GM23248 (cell line): ENCODE measurements at regions not wholly inside any gene's neighbourhood (a gene's known extent, or its start where the extent isn't known, plus 50 kb on each side); places are given as distances from the start of the nearest gene placed in this dataset.

ENCODE experiments used
- DNase-seq: peaks from one replicate; pipeline ENCODE4 v3.0.0-alpha.2; 2015
- H2AFZ ChIP-seq: fragments of 200-600 bp; sonication (generic); 2 replicates; pipeline ENCODE4 v1.6.1; 2016; ENCODE audit warnings: antibody characterized with exemption
- H3F3A ChIP-seq: fragments of 200-600 bp; sonication (generic); 2 replicates; pipeline ENCODE4 v1.6.1; 2016; ENCODE audit warnings: mild to moderate bottlenecking, antibody characterized with exemption, mixed run types; ENCODE audit not compliant: insufficient read depth
- H3K27ac ChIP-seq: fragments of 200-600 bp; sonication (generic); 2 replicates; pipeline ENCODE4 v1.5.1; 2016; ENCODE audit warnings: mild to moderate bottlenecking
- H3K27me3 ChIP-seq: fragments of 200-600 bp; sonication (generic); replicated peaks from 2 replicates; pipeline ENCODE4 v1.6.1; 2016; ENCODE audit warnings: mild to moderate bottlenecking; ENCODE audit not compliant: insufficient read depth
- H3K36me3 ChIP-seq: fragments of 200-600 bp; sonication (generic); 2 replicates; pipeline ENCODE4 v1.6.1; 2016; ENCODE audit warnings: low read depth, mild to moderate bottlenecking
- H3K4me1 ChIP-seq: fragments of 200-600 bp; sonication (generic); 2 replicates; pipeline ENCODE4 v1.6.1; 2016; ENCODE audit warnings: mild to moderate bottlenecking; ENCODE audit not compliant: insufficient read depth
- H3K4me2 ChIP-seq: fragments of 200-600 bp; sonication (generic); one replicate; pipeline ENCODE4 v1.6.1; 2016; ENCODE audit warnings: mild to moderate bottlenecking; ENCODE audit not compliant: unreplicated experiment
- H3K4me3 ChIP-seq: fragments of 200-600 bp; sonication (generic); 2 replicates; pipeline ENCODE4 v1.5.1; 2016; ENCODE audit warnings: mild to moderate bottlenecking
- H3K79me2 ChIP-seq: fragments of 200-600 bp; sonication (generic); 2 replicates; pipeline ENCODE4 v1.6.1; 2016; ENCODE audit warnings: mild to moderate bottlenecking; ENCODE audit not compliant: insufficient read depth
- H3K9ac ChIP-seq: fragments of 200-600 bp; sonication (generic); 2 replicates; pipeline ENCODE4 v1.6.1; 2016; ENCODE audit warnings: mild to moderate bottlenecking
- H3K9me2 ChIP-seq: fragments of 200-600 bp; sonication (generic); 2 replicates; pipeline ENCODE4 v1.6.1; 2016; ENCODE audit warnings: mixed run types, mild to moderate bottlenecking, moderate library complexity; ENCODE audit not compliant: insufficient read depth
- H3K9me3 ChIP-seq: fragments of 200-600 bp; sonication (generic); one replicate; pipeline ENCODE4 v1.6.1; 2017; ENCODE audit warnings: low read depth
- H4K20me1 ChIP-seq: fragments of 200-600 bp; sonication (generic); 2 replicates; pipeline ENCODE4 v1.6.0; 2016; ENCODE audit not compliant: insufficient read depth
- EZH2 ChIP-seq: fragments of 200-600 bp; sonication (generic); IDR thresholded peaks from 2 replicates; pipeline ENCODE4 v1.6.1; 2018; ENCODE audit warnings: antibody characterized with exemption, mild to moderate bottlenecking; ENCODE audit not compliant: insufficient read depth, poor library complexity, severe bottlenecking
- EZH2phosphoT487 ChIP-seq: fragments of 200-600 bp; sonication (generic); IDR thresholded peaks from 2 replicates; pipeline ENCODE4 v1.6.1; 2018; ENCODE audit warnings: antibody characterized with exemption, moderate library complexity, mild to moderate bottlenecking, low read depth; ENCODE audit not compliant: insufficient read depth
- WGBS, 2 experiments: methylation state at CpG; one replicate each; pipeline ENCODE4 v1.1.6; 2015 to 2017; ENCODE audit warnings: low lambda C conversion rate in 2 of 2, low coverage in 1 of 2; ENCODE audit errors: missing lambda C conversion rate in 2 of 2; 5-methylcytosine and 5-hydroxymethylcytosine counted together
- in situ Hi-C: fragments of 300-500 bp; cut with MboI; formaldehyde crosslinking; loops from 2 replicates; pipeline ENCODE4 v1.15.0; 2020

- H3K27me3 ChIP-seq = no peaks in the 10 kb centered on the region
- H3K4me3 ChIP-seq = no peak overlapping the region
- H3K27ac ChIP-seq = no peak overlapping the region
- no peaks in the 10 kb centered on the region for H3K9me3 ChIP-seq
- H3K36me3 ChIP-seq = no peaks in the 10 kb centered on the region; the same call in 1 of the 2 replicates
- WGBS, 2 experiments = 90 to 92% methylated on average over 5 of the region's 5 CpGs
- no peaks in the 10 kb centered on the region for H3K9me2 ChIP-seq
- DNase-seq = no peak
- H2AFZ ChIP-seq = no peak overlapping the region
- no peaks in the 10 kb centered on the region for H3K79me2 ChIP-seq
- TF ChIP-seq EZH2 = no peak
- TF ChIP-seq EZH2phosphoT487 = no peak
- no peaks in the 10 kb centered on the region for H4K20me1 ChIP-seq
- H3K4me1 ChIP-seq = no peaks in the 10 kb centered on the region
- H3K9ac ChIP-seq = no peak overlapping the region
- in situ Hi-C loops = no loop called here
- peaks cover 14% of the 10 kb centered on the region; the same call in 1 of the 2 replicates for H3F3A ChIP-seq
- no peak overlapping the region for H3K4me2 ChIP-seq
Measured at GRCh38 chr4:20512985-20513384, 187.3 kb upstream of the PACRGL start.

- 0 out of 2 replicates have a peak overlapping the region, but pooled peaks have one; percentile 6 for H3K27ac ChIP-seq
- 4 to 11% methylated on average over 1 of the region's 1 CpG for WGBS, 2 experiments
- peaks cover 35% of the 10 kb centered on the region for H3F3A ChIP-seq
Measured at GRCh38 chr4:20520901-20521300, 179.4 kb upstream of the PACRGL start.

GRCh38 chr4:20528508-20528907 lies 171.8 kb upstream of the PACRGL start:
- H3K36me3 ChIP-seq = peaks cover 18% of the 10 kb centered on the region
- H3K9me3 ChIP-seq = no peaks in the 10 kb centered on the region
- H3K9me2 ChIP-seq = no peaks in the 10 kb centered on the region
- H3K79me2 ChIP-seq = no peaks in the 10 kb centered on the region
- H3K4me1 ChIP-seq = peaks cover 38% of the 10 kb centered on the region
- H3F3A ChIP-seq = peaks cover 49% of the 10 kb centered on the region
- H3K27ac ChIP-seq = peak overlapping the region; percentile 19; the same call in 1 of the 2 replicates
- no peaks in the 10 kb centered on the region for H3K27me3 ChIP-seq
- peak overlapping the region; percentile 27 for H3K4me2 ChIP-seq
- WGBS, 2 experiments = 6 to 13% methylated on average over 1 of the region's 1 CpG
- H2AFZ ChIP-seq = no peak overlapping the region
- peak; percentile 75 for DNase-seq
- H3K9ac ChIP-seq = no peak overlapping the region
- in situ Hi-C loops = no loop called here
- no peak overlapping the region for H3K4me3 ChIP-seq
- no peaks in the 10 kb centered on the region for H4K20me1 ChIP-seq
- TF ChIP-seq EZH2 = no peak
- no peak for TF ChIP-seq EZH2phosphoT487

More at GRCh38 chr4:20520901-20521300, 179.4 kb upstream of the PACRGL start:
- Histone ChIP-seq H3K79me2 (no peaks in the 10 kb centered on the region), H3K9ac (no peak overlapping the region), H3K4me2 (peak overlapping the region; percentile 62), H3K36me3 (peaks cover 18% of the 10 kb centered on the region), H2AFZ (no peak overlapping the region), H3K9me3 (no peaks in the 10 kb centered on the region), H3K4me3 (no peak overlapping the region), H3K4me1 (peaks cover 15% of the 10 kb centered on the region), H3K27me3 (no peaks in the 10 kb centered on the region), H4K20me1 (no peaks in the 10 kb centered on the region), H3K9me2 (no peaks in the 10 kb centered on the region)
- no peak for TF ChIP-seq EZH2phosphoT487
- no peak for TF ChIP-seq EZH2
- in situ Hi-C loops = no loop called here
- peak; percentile 80 for DNase-seq

- DNase-seq = no peak
- WGBS, 2 experiments = 75 to 76% methylated on average over 1 of the region's 1 CpG
- in situ Hi-C loops = no loop called here
- Histone ChIP-seq H4K20me1 (no peaks in the 10 kb centered on the region), H3K4me1 (peaks cover 39% of the 10 kb centered on the region), H3K27ac (no peak overlapping the region), H3K27me3 (no peaks in the 10 kb centered on the region), H3K9me2 (no peaks in the 10 kb centered on the region), H2AFZ (no peak overlapping the region), H3F3A (peaks cover 54% of the 10 kb centered on the region), H3K36me3 (peaks cover 22% of the 10 kb centered on the region), H3K4me2 (no peak overlapping the region), H3K4me3 (no peak overlapping the region), H3K9me3 (no peaks in the 10 kb centered on the region), H3K79me2 (no peaks in the 10 kb centered on the region), H3K9ac (no peak overlapping the region)
- no peak for TF ChIP-seq EZH2phosphoT487
- TF ChIP-seq EZH2 = no peak
Measured at GRCh38 chr4:20529691-20530090, 170.6 kb upstream of the PACRGL start.
